C4-2B (cell line): ENCODE measurements at regions not wholly inside any gene's neighbourhood (a gene's known extent, or its start where the extent isn't known, plus 50 kb on each side); places are given as distances from the start of the nearest gene placed in this dataset.

Source experiments
- H3K27ac ChIP-seq: fragments of 450-650 bp; 2 replicates; pipeline ENCODE4 v1.5.1; 2017
- CTCF ChIP-seq: fragments of 450-650 bp; conservative IDR thresholded peaks from 2 replicates; pipeline ENCODE4 v1.5.1; 2017; ENCODE audit warnings: mild to moderate bottlenecking
- ZFX ChIP-seq: fragments of 450-650 bp; IDR thresholded peaks from 2 replicates; pipeline ENCODE4 v1.6.1; 2017

- no peak overlapping the region for H3K27ac ChIP-seq
- TF ChIP-seq ZFX (no peak), CTCF (no peak)
Observed at GRCh38 chrX:128310912-128311311, 258.7 kb upstream of the ACTRT1 start.

- H3K27ac ChIP-seq, result no peak overlapping the region
- TF ChIP-seq ZFX (no peak), CTCF (no peak)
Observed at GRCh38 chrX:128309311-128309710, 257.1 kb upstream of the ACTRT1 start.

GRCh38 chrX:128294198-128294597 is 242.0 kb upstream of the ACTRT1 start:
- TF ChIP-seq ZFX (no peak), CTCF (no peak)
- no peak overlapping the region for H3K27ac ChIP-seq

- H3K27ac ChIP-seq, result no peak overlapping the region
- TF ChIP-seq CTCF (no peak), ZFX (no peak)
Observed at GRCh38 chrX:128287693-128288092, 235.5 kb upstream of the ACTRT1 start.

- TF ChIP-seq CTCF (no peak), ZFX (no peak)
- H3K27ac ChIP-seq, result no peak overlapping the region
Observed at GRCh38 chrX:128250621-128251020, 198.4 kb upstream of the ACTRT1 start.

GRCh38 chrX:128216364-128216763 is 164.2 kb upstream of the ACTRT1 start:
- TF ChIP-seq CTCF (no peak), ZFX (no peak)
- no peak overlapping the region for H3K27ac ChIP-seq

GRCh38 chrX:128165884-128166408 is 113.7 kb upstream of the ACTRT1 start:
- TF ChIP-seq ZFX, result no peak
- TF ChIP-seq CTCF, result no peak
- H3K27ac ChIP-seq, result no peak overlapping the region
